GM19397 (cell line): ENCODE measurements at regions not wholly inside any gene's neighbourhood (a gene's known extent, or its start where the extent isn't known, plus 50 kb on each side); places are given as distances from the start of the nearest gene placed in this dataset.

ENCODE experiments used
- ATAC-seq: cut with Tn5 transposase; IDR thresholded peaks from one replicate; pipeline ENCODE4 v1.9.1; 2021; ENCODE audit warnings: mild to moderate bottlenecking, moderate library complexity; ENCODE audit not compliant: unreplicated experiment

- no peak for ATAC-seq
Observed at GRCh38 chr9:96044401-96044800, 168.9 kb downstream of the ERCC6L2 start.

- ATAC-seq = no peak
Observed at GRCh38 chr9:96040591-96041461, 165.3 kb downstream of the ERCC6L2 start.

GRCh38 chr9:96038914-96039313 lies 163.4 kb downstream of the ERCC6L2 start:
- no peak for ATAC-seq

- no peak for ATAC-seq
Observed at GRCh38 chr9:96038271-96038670, 162.8 kb downstream of the ERCC6L2 start.

DNA sequence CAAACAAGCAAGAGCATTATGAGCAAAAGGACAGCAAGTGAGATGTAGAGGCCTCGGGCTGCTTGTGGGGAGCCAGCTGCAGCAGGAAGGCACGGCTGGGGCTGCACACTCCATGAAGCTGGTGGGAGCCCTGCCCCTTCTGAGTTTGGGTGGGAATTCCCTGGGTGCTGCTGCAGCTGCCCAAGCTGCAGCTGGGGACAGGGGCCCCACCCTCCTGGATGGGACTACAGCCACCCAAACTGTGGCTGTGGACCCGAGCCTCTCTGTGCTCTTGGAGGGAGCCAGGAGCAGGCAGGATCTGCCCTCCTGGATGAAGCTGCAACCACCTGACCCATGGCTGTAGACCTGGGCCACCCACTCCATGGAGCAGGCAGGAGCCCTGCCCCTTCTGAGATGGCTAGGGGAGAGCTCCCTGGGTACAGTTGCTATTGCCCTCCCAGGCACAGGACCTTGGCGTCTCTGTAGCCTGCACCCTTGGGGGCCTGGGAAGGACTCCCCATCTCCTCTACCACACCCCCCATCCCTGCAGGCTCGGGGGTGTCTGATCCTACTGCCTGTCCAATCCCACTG lies 159.1 kb downstream of the ERCC6L2 start:
- no peak for ATAC-seq

DNA sequence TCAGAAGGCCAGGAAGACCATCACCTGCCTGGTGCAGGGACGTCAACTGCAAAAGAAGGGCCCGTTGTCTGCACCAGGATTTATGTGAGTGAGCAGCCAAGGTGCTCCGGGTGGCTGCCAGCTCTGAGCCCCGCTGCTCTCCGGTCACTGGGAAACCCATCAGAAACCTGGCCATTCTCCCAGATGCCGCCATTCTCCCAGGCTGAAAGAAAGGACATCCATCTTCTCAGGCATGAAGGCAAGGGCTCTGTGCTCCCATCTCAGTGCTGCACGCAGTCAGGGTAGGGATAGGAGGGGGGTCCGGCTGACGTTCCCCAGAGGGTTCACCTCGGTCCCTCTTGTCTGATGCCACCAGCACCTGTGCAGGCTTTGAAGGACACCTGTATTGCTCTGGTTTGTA lies 158.4 kb downstream of the ERCC6L2 start:
- no peak for ATAC-seq

DNA sequence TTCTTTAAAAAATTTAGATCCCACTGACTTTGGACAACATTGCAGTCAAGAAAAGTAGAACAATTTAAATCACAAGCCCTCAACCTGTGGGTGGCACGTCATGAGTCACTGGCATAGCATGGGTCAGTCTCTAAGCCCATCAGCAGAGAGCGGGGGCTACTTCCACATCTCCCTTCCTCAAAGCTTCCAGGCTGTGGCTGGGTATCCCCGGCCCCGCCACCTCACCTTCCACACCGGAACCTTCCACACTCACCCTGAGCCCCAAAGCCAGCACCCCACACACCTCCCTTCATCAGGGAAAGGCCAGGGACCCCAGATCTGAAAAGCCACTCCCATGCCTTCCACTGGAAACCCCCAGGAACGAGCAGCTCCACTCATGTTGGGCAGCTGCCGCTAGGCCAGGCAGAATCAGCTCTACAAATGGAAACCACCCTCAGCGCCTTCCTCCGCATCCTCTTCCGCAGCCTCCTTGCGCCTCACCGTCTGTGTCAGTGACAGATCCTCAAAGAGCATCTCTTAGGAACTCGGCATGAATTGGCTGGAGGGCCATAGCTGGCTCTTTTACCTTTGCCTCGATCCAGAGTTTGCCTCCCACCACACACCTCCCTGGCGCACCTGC lies 156.5 kb downstream of the ERCC6L2 start:
- no peak for ATAC-seq

GRCh38 chr9:96031366-96031824 lies 155.9 kb downstream of the ERCC6L2 start:
- no peak for ATAC-seq

DNA sequence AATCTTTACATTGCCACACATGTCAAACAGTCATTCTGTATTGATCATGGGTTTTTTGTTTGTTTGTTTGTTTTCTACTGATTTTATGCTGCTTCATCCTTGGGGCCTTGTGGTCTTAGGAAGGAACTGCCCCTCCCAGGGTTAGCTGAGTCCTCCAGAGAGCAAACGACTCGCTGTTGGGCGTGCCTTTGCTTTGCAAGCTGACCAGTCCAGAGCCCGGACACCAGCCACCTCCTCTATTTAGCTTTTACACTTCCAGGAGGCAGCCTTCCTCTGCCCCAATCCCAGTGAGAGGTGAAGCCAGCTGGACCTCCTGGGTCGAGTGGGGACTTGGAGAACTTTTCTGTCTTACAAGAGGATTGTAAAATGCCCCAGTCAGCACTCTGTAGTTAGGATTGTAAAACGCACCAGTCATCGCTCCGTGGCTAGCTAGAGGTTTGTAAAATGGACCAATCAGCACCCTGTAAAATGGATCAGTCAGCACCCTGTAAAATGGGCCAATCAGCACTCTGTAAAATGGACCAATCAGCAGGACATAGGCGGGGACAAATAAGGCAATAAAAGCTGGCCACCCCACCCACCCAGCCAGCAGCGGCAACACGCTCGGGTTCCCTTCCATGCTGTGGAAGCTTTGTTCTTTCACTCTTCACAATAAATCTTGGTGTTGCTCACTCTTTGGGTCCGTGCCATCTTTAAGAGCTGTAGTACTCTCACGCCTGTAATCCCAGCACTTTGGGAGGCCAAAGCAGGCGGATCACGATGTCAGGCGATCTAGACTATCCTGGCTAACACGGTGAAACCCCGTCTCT lies 154.4 kb downstream of the ERCC6L2 start:
- ATAC-seq = no peak

DNA sequence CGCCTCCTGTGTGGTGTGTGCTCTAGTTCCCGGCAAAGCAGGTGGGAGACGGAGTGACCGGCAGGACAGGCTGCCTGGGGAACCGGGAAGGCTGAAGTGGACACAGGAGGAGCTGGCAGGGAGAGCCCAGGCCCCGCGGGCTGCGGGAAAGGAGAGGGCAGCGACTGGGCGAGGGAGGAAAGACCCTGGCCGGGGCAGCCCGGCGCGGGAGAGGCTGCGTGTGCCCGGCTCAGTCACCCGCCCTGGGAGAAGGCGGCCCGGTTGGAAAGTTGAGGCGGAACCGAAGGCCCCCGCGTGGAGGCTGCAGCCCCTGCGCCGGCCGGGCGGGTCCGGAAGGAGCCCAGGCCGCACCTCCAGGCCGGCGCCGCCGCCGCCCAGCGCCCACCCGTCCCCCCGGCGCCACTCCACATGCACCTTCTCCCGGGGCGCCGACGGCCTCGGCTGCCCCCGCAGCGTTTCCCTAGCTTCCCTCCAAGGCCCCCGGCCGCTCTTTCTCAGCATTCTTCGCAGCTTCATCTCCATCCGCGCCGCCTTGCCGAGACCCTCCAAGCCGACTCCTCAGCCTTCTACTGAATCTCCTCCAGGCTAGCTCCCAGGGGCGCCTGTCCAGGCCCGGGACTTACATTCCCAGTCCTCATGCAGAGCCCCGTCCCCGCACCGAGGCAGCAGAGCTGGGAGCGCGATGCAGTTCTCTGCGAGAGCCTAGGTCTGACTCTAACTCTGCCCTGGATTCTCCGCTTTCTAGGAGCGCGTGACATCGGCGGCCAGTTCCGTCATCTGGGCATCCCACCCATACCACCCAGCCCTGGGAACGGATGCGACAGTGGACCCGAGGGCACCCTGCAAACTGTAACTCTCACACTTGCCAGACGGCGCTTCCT lies 152.0 kb downstream of the ERCC6L2 start:
- ATAC-seq = no peak

- ATAC-seq = no peak
Observed at GRCh38 chr9:96026655-96027213, 151.2 kb downstream of the ERCC6L2 start.

DNA sequence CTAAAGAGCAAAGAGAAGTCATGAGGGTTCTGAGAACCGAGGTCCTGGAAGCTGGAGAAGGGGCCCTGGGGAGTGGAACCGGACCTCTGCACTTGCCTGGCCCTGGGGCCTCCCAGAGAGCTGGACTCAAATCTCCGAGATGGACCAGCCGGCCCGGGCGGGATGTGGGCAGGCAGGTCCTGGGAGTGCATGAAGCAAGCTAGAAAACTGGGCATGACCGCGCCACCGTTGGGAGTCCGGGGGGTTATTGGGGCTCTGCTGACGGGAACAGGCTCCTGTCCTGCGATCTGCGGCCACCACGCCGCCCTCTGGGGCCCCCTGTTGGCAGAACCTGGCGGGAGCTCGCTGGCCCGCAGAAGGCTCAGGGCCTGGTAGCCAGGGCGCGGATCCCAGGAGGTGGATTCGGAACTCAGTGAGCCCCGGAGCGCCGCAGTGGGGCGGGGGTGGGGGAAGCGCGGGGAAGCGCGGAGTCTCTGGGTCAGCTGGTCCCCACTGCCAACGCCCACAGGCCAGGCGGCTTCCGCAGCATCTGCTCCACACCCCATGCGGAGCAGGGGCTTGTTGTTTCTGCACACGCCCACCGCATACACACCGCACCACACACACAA lies 150.6 kb downstream of the ERCC6L2 start:
- no peak for ATAC-seq

DNA sequence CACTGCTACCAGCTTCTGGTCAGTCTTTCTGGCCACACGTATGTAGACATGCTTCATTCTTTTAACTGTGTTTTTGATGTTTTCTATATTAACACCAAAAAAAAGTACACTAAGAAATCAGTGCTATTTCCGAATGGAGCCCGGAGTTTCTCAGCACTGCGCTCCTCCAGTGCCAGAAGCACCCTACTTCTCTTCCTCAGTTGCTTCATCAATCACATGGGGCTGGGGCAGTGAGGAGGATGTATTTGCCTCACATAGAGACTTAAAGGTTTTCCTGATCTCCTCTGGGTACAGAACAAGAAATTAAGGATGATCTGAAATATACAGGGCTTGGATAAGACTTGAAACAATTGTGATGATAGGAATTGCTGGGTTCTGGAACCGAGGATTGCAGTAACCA lies 148.0 kb downstream of the ERCC6L2 start:
- ATAC-seq = no peak

- ATAC-seq = no peak
Observed at GRCh38 chr9:96022445-96023051, 147.1 kb downstream of the ERCC6L2 start.

- ATAC-seq = no peak
Observed at GRCh38 chr9:96021551-96022444, 146.3 kb downstream of the ERCC6L2 start.

DNA sequence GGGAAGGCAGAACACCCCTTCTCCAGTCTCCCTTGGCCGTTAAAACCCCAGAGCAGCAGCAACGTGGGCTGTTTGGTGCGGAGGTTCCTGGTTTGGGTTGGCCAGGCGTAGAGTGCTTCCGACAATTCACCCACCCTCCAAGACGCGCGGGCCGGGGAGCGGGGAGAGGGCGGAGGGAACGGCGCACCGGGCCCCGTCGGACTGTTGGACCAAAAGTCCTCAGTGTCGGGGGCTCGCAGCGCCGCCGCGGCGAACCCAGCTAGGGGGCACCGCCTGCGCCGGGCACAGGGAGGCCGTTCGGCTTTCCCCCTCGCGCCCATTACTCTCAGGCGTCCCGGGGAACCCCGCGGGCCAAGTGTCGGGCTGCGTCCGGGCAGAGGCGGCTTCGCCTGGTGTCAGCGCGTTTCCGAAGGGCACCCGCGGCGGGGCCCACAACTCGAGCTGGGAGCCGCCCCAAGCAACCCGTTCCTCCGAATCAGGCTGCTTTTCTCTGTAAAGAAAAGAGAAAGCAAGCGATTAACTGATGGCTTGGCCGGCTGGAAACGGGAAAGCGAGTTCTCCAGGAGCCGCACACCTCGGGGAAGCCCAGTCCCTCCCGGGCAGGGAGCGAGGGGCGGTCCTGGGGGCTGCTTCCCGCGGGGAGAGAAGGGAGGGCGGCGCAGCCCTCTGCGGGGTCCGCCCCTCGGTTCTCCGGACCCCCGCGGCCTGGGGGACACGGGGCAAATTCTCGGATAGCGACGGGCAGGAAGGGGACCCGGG lies 145.5 kb downstream of the ERCC6L2 start:
- no peak for ATAC-seq

DNA sequence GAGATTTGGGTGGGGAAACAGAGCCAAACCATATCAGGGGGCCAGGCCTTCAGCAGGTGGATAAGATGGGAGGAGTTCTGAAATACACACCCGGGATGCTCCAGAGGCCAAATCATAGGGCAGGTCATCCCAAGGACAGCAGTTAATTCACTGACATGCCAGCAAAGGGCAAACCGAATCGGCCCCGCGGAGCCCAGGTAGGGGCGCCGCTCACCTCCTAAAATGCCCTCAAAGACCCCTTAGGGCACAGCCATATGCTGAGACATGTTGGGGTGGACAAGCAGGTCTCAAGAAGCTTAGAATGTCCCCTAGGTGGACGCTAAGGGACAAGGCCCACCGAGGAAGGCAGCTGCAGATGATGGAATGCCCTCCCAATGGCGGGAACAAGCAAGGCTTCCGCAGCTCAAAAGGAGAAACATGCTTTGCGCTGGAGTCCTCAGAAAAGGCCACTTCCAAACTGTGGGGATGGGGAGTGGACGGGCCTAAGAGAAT lies 144.9 kb downstream of the ERCC6L2 start:
- ATAC-seq = no peak
